HG03378 (cell line): ENCODE measurements at regions not wholly inside any gene's neighbourhood (a gene's known extent, or its start where the extent isn't known, plus 50 kb on each side); places are given as distances from the start of the nearest gene placed in this dataset.
"Not testable (repeated sequence)": the region's sequence is repeated elsewhere in the genome, so short reads cannot be mapped to it uniquely, and the experiment has no call there.

Source experiments
- ATAC-seq: cut with Tn5 transposase; IDR thresholded peaks from one replicate; pipeline ENCODE4 v1.9.1; 2021; ENCODE audit warnings: mild to moderate bottlenecking, moderate library complexity; ENCODE audit not compliant: unreplicated experiment

DNA sequence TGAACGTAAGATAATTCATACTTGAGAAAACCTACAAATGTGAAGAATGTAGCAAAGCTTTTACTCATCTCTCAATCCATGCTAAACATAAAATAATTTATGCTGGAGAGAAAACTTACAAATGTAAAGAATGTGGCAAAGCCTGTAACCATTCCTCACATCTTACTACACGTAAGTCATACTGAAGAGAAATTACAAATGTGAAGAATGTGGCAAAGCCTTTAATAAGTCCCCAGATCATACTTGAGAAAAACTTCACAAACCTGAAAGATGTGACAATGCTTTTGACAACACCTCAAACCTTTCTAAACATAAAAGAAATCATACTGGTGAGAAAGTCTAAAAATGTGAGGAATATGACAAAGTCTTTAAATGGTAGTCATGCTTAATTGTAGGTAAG is 89.4 kb downstream of the ZNF675 start:
- ATAC-seq = no peak

DNA sequence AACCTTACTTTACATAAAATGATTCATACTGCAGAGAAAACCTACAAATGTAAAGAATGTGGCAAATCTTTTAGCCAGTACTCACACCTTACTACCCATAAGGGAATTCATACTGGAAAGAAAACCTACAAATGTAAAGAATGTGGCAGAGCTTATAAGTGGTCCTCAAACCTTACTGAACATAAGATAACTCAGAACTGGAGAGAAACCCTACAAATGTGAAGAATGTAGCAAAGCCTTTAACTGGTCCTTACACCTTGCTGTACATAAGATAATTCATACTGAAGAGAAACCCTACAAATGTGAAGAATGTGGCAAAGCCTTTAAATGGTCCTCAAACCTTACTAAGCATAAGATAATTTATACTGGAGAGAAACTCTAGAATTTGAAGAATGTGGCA is 90.1 kb downstream of the ZNF675 start:
- ATAC-seq = no peak

DNA sequence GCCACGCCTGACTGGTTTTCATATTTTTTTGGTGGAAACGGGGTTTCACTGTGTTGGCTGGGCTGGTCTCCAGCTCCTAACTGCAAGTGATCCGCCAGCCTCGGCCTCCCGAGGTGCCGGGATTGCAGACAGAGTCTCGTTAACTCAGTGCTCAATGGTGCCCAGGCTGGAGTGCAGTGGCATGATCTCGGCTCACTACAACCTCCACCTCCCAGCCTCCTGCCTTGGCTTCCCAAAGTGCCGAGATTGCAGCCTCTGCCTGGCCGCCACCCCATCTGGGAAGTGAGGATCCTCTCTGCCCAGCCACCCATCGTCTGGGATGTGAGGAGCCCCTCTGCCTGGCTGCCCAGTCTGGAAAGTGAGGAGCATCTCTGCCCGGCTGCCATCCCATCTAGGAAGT is 92.7 kb downstream of the ZNF675 start:
- not testable (repeated sequence) for ATAC-seq

- no peak for ATAC-seq
Measured at GRCh38 chr19:23587546-23587945, 99.5 kb downstream of the ZNF675 start.

DNA sequence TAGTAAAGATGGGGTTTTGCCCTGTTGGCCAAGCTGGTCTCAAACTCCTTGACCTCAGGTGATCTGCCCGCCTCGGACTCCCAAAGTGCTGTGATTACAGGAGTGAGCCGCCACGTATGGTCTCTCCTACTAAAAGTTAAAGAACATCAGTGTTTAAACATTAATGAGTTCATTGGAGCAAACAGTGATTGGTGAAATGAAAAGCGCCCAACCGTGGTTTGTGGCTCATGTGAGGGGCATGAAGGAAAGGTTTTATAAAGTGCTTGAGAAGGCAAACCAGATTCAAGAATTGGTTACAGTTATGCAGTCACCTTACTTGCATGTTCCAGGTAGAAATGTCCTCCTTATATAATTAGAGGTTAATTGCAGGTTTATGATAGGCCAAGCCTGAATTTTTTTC is 109.5 kb downstream of the ZNF675 start:
- ATAC-seq = no peak

GRCh38 chr19:23571175-23571574 is 115.8 kb downstream of the ZNF675 start:
- no peak for ATAC-seq

DNA sequence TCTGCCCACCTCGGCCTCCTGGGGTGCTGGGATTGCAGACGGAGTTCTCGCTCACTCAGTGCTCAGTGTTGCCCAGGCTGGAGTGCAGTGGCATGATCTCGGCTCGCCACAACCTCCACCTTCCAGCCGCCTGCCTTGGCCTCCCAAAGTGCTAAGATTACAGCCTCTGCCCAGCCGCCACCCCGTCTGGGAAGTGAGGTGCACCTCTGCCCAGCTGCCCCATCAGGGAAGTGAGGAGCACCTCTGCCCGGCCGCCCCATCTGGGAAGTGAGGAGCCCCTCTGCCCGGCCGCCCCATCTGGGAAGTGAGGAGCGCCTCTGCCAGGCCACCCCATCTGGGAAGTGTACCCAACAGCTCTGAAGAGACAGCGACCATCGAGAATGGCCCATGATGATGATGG is 118.9 kb downstream of the ZNF675 start:
- not testable (repeated sequence) for ATAC-seq

- ATAC-seq = no peak
Measured at GRCh38 chr19:23565256-23565655, 121.8 kb downstream of the ZNF675 start.

- no peak for ATAC-seq
Measured at GRCh38 chr19:23563326-23563725, 123.7 kb downstream of the ZNF675 start.

DNA sequence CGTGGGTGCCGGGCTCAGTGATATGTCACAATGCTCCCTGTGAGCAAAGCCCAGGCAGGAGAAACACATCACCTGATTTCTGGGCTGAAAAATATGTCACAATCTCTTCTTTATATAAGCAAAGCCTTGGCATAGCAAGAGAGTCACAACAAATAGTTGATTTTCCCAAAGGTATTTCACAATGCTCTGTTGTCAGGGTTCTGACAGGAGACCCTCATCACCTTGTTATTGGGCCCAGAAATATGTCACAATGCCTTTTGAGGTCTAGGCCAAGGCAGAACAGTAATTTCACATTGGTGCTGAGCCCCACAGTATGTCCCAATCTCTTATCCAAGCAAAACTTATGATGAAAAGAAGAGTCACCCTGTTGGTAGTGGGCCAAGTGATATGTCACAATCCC is 125.7 kb downstream of the ZNF675 start:
- no peak for ATAC-seq

GRCh38 chr19:23560051-23560450 is 127.0 kb downstream of the ZNF675 start:
- ATAC-seq = no peak

DNA sequence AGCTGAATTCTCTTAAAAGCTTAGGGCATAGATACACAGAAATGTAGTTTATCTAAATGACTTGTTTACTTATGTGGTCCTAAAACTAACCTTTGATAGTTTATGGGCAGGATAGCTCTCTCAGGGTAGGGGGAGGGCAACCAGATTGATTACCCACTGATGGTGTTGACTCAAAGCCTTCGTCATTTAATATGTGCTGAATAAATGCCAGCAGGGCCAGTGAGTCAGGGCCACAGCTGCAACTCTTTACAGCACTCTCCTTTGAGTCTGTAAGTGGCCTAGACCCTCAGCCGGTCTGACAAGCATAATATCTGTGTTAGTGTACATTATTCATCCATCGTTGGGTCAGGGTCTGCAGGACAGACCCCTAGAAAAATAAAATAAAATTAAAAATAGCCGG is 128.5 kb downstream of the ZNF675 start:
- ATAC-seq = no peak

GRCh38 chr19:23557381-23557780 is 129.6 kb downstream of the ZNF675 start:
- no peak for ATAC-seq

DNA sequence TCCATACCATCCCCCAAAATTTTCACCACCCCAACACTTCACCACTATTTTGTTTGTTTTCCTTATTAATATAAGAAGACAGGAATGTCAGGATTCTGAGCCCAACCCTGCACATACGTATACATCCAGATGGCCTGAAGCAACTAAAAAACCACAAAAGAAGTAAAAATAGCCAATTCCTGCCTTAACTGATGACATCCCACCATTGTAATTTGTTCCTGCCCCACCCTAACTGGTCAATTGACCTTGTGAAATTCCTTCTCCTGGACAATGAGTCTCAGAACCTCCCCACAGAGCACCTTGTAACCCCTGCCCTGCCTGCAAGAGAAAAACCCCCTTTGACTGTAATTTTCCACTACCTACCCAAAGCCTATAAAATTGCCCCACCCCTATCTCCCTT is 132.5 kb downstream of the ZNF675 start:
- ATAC-seq = no peak

- not testable (repeated sequence) for ATAC-seq
Measured at GRCh38 chr19:23550102-23550501, 136.9 kb downstream of the ZNF675 start.

- no peak for ATAC-seq
Measured at GRCh38 chr19:23547816-23548430, 139.1 kb downstream of the ZNF675 start.

- ATAC-seq = no peak
Measured at GRCh38 chr19:23547156-23547555, 139.9 kb downstream of the ZNF675 start.

GRCh38 chr19:23543351-23543750 is 143.7 kb downstream of the ZNF675 start:
- ATAC-seq = no peak

DNA sequence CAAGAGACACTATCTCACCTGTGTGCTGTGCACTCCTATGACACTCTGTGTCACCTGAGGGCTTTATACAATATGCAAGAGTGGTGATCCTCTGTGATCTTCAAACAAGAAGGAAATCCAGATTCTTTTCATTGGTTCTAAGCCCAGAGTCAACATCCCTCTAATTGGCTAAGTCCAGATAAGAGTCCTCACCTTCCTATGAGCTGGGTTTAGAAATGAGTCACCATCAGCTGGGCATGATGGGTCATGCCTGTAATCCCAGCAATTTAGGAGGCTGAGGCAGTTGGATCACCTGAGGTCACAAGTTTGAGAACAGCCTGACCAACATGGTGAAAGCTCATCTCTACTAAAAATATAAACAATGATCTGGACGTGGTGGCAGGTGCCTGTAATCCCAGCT is 144.4 kb downstream of the ZNF675 start:
- ATAC-seq = no peak

DNA sequence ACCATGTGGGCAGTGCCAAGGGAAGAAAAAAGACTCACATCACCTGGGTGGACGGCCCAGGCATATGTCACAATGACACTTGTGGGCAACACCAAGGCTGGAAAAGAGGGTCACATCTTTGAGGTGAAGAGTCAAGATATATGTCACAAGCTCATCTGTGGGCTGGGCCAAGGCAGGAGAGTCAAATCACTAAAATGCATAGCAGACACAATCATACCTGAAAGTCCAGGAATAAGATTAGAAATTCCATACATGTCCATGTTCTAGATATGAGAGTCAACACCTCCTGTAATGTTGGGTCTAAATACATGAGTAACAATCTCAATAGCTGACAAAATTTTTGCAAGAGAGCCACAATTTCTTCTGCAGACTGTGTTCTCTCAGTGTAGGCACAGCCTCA is 145.0 kb downstream of the ZNF675 start:
- ATAC-seq = no peak

GRCh38 chr19:23540180-23540579 is 144.9 kb upstream of the ZNF91 start:
- not testable (repeated sequence) for ATAC-seq

- ATAC-seq = no peak
Measured at GRCh38 chr19:23539499-23539898, 144.2 kb upstream of the ZNF91 start.

DNA sequence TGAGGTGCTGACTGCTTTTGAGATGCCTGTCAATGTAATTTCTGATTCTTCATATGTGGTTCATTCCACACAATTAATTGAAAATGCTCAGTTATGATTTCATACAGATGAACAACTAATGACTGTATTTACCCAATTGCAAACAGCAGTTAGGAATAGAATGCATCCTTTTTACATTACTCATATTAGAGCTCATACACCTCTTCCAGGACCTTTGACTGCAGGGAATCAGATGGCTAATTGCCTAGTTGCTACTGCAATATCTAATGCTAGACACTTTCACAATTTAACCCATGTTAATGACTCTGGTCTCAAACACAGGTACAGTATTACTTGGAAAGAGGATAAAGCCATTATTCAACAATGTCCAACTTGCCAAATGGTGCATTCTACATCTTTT is 141.9 kb upstream of the ZNF91 start:
- not testable (repeated sequence) for ATAC-seq
